Esophagus squamous epithelium (tissue), 5 donors: ENCODE measurements at regions not wholly inside any gene's neighbourhood (a gene's known extent, or its start where the extent isn't known, plus 50 kb on each side); places are given as distances from the start of the nearest gene placed in this dataset.

Experiments
- DNase-seq: peaks from one replicate; lab custom pipeline; 2025; lab: John Stamatoyannopoulos, UW
- H3K27ac ChIP-seq, 4 donors: fragments of 200-600 bp; sonication (generic); one replicate each; pipeline ENCODE4 v1.5.1; 2016 to 2019; ENCODE audit warnings: mild to moderate bottlenecking in 1 of 4
- H3K27me3 ChIP-seq, 4 donors: fragments of 200-600 bp; sonication (generic); 1 replicate in 3 of 4; 2 replicates in 1 of 4; pipeline versions ENCODE4 v1.5.1 to v1.6.0; 2017 to 2021; ENCODE audit warnings: antibody characterized with exemption in 1 of 4
- H3K36me3 ChIP-seq, 3 donors: fragments of 200-600 bp; sonication (generic); one replicate each; pipeline ENCODE4 v1.5.1; 2016 to 2019
- H3K4me1 ChIP-seq, 3 donors: fragments of 200-600 bp; sonication (generic); one replicate each; pipeline ENCODE4 v1.5.1; 2017 to 2019
- H3K4me3 ChIP-seq, 4 donors: fragments of 200-600 bp; sonication (generic); 1 replicate in 3 of 4; 2 replicates in 1 of 4; pipeline ENCODE4 v1.5.1; 2016 to 2019; ENCODE audit warnings: mild to moderate bottlenecking in 2 of 4, moderate library complexity in 1 of 4
- H3K9me3 ChIP-seq, 3 donors: fragments of 200-600 bp; sonication (generic); one replicate each; pipeline ENCODE4 v1.5.1; 2016 to 2019
- CTCF ChIP-seq, 6 experiments: fragments of 450-650 bp in 4 of 6; fragments of 200-600 bp in 2 of 6; sonication (generic) in 2 of 6; IDR thresholded peaks; one replicate each; pipeline ENCODE4 v1.5.1; 2016 to 2019; ENCODE audit warnings: antibody characterized with exemption in 6 of 6, mild to moderate bottlenecking in 4 of 6, moderate library complexity in 4 of 6
- POLR2A ChIP-seq, 4 donors: fragments of 450-650 bp; IDR thresholded peaks; one replicate each; pipeline ENCODE4 v1.6.1; 2017; ENCODE audit warnings: antibody characterized with exemption in 4 of 4, mild to moderate bottlenecking in 4 of 4, moderate library complexity in 3 of 4
- WGBS, 2 donors: methylation state at CpG; one replicate each; pipeline ENCODE4 v1.1.5; 2018; 5-methylcytosine and 5-hydroxymethylcytosine counted together
- intact Hi-C: fragments of 100-400 bp; cut with DNase I; formaldehyde crosslinking; loops from one replicate; pipeline ENCODE4 v1.15.0; 2022
- donor health status: DM: yes; HTN: yes; CAD: no.

GRCh38 chr2:156702541-156702940 is 266.4 kb downstream of the GPD2 start:
- Histone ChIP-seq H3K27me3 (no peaks in the 10 kb centered on the region), H3K4me1 (peaks cover 0 to 11% (median 6%) of the 10 kb centered on the region in 3 donors), H3K36me3 (no peaks in the 10 kb centered on the region), H3K9me3 (no peaks in the 10 kb centered on the region), H3K4me3 (no peak overlapping the region), H3K27ac (no peak overlapping the region)
- DNase-seq, result no peak
- 31 to 53% methylated on average over 3 of the region's 3 CpGs for WGBS, 2 donors
- intact Hi-C loops, result no loop called here
- TF ChIP-seq CTCF (IDR thresholded peaks at IDR 0.05) (no peak), POLR2A (IDR thresholded peaks at IDR 0.05) (no peak)

GRCh38 chr2:156703642-156704041 is 267.5 kb downstream of the GPD2 start:
- H3K36me3 ChIP-seq, result no peaks in the 10 kb centered on the region
- TF ChIP-seq CTCF (IDR thresholded peaks at IDR 0.05), result no peak
- no peak for TF ChIP-seq POLR2A (IDR thresholded peaks at IDR 0.05)
- H3K27me3 ChIP-seq, result no peaks in the 10 kb centered on the region
- H3K4me1 ChIP-seq, result peaks cover 0 to 11% (median 6%) of the 10 kb centered on the region in 3 donors
- no peak overlapping the region for H3K4me3 ChIP-seq
- intact Hi-C loops, result no loop called here
- DNase-seq, result no peak
- no peak overlapping the region for H3K27ac ChIP-seq
- H3K9me3 ChIP-seq, result no peaks in the 10 kb centered on the region
- 72 to 82% methylated on average over 6 of the region's 6 CpGs for WGBS, 2 donors

- Histone ChIP-seq H3K9me3 (no peaks in the 10 kb centered on the region), H3K27me3 (no peaks in the 10 kb centered on the region), H3K4me1 (peaks cover 0 to 11% (median 6%) of the 10 kb centered on the region in 3 donors), H3K36me3 (no peaks in the 10 kb centered on the region), H3K4me3 (no peak overlapping the region), H3K27ac (peak overlapping the region in 1 of 4 donors; percentile 18)
- DNase-seq, result no peak
- WGBS, 2 donors, result 49 to 52% methylated on average over 3 of the region's 3 CpGs
- intact Hi-C loops, result no loop called here
- TF ChIP-seq CTCF (IDR thresholded peaks at IDR 0.05), result no peak
- TF ChIP-seq POLR2A (IDR thresholded peaks at IDR 0.05), result no peak
Observed at GRCh38 chr2:156704132-156704531, 268.0 kb downstream of the GPD2 start.

GRCh38 chr2:156704617-156705016 is 268.4 kb downstream of the GPD2 start:
- DNase-seq, result no peak

GRCh38 chr2:156706576-156706975 is 270.4 kb downstream of the GPD2 start:
- H3K36me3 ChIP-seq, result no peaks in the 10 kb centered on the region

More at GRCh38 chr2:156704617-156705016, 268.4 kb downstream of the GPD2 start:
- Histone ChIP-seq H3K27ac (peak overlapping the region in 2 of 4 donors; percentile 18 to 25), H3K4me3 (no peak overlapping the region), H3K36me3 (no peaks in the 10 kb centered on the region), H3K4me1 (peaks cover 0 to 11% (median 6%) of the 10 kb centered on the region in 3 donors), H3K27me3 (no peaks in the 10 kb centered on the region), H3K9me3 (no peaks in the 10 kb centered on the region)
- TF ChIP-seq POLR2A (IDR thresholded peaks at IDR 0.05) (no peak), CTCF (IDR thresholded peaks at IDR 0.05) (no peak)
- 28 to 32% methylated on average over 3 of the region's 3 CpGs for WGBS, 2 donors
- intact Hi-C loops, result no loop called here

More at GRCh38 chr2:156706576-156706975, 270.4 kb downstream of the GPD2 start:
- no peak overlapping the region for H3K27ac ChIP-seq
- no peak for DNase-seq
- H3K4me3 ChIP-seq, result no peak overlapping the region
- H3K27me3 ChIP-seq, result no peaks in the 10 kb centered on the region
- H3K4me1 ChIP-seq, result peaks cover 0 to 11% (median 6%) of the 10 kb centered on the region in 3 donors
- intact Hi-C loops, result no loop called here
- H3K9me3 ChIP-seq, result no peaks in the 10 kb centered on the region
- TF ChIP-seq POLR2A (IDR thresholded peaks at IDR 0.05) (no peak), CTCF (IDR thresholded peaks at IDR 0.05) (no peak)
- whole genome bisulfite sequencing, 2 donors, result 63 to 89% methylated on average over 2 of the region's 2 CpGs
